ENCODE measurements at regions not wholly inside any gene's neighbourhood (a gene's known extent, or its start where the extent isn't known, plus 50 kb on each side); places are given as distances from the start of the nearest gene placed in this dataset.
"Not testable (repeated sequence)": the region's sequence is repeated elsewhere in the genome, so short reads cannot be mapped to it uniquely, and the experiment has no call there.

- DNase-seq, result no peak
Observed at GRCh38 chr3:51588724-51589123, 50.2 kb downstream of the RAD54L2 start.

GRCh38 chr3:51591231-51591630 is 52.7 kb downstream of the RAD54L2 start:
- DNase-seq, result peak; percentile 78

- no peak for DNase-seq
Observed at GRCh38 chr3:51593697-51594096, 55.2 kb downstream of the RAD54L2 start.

GRCh38 chr3:51599638-51600037 is 61.1 kb downstream of the RAD54L2 start:
- not testable (repeated sequence) for DNase-seq

- no peak for DNase-seq
Observed at GRCh38 chr3:51604212-51604611, 65.7 kb downstream of the RAD54L2 start.

- DNase-seq, result no peak
Observed at GRCh38 chr3:51605938-51606337, 65.1 kb upstream of the TEX264 start.

GRCh38 chr3:51606871-51607270 is 64.2 kb upstream of the TEX264 start:
- DNase-seq, result not testable (repeated sequence)

GRCh38 chr3:51607591-51608325 is 63.3 kb upstream of the TEX264 start:
- DNase-seq, result not testable (repeated sequence)

- DNase-seq, result no peak
Observed at GRCh38 chr3:51610708-51611107, 60.3 kb upstream of the TEX264 start.

GRCh38 chr3:51617597-51617996 is 53.5 kb upstream of the TEX264 start:
- DNase-seq, result no peak

GRCh38 chr3:51618038-51618437 is 53.0 kb upstream of the TEX264 start:
- not testable (repeated sequence) for DNase-seq

- DNase-seq, result no peak
Observed at GRCh38 chr3:51618496-51618895, 52.6 kb upstream of the TEX264 start.

- no peak for DNase-seq
Observed at GRCh38 chr3:51619983-51620382, 51.1 kb upstream of the TEX264 start.

- peak; percentile 30 for DNase-seq
Observed at GRCh38 chr3:51620543-51620942, 50.5 kb upstream of the TEX264 start.

GRCh38 chr3:51621091-51621892 is 49.8 kb upstream of the TEX264 start:
- DNase-seq, result no peak

All from fibroblast of skin of back (primary cell).